Panc1 (cell line): ENCODE measurements at regions not wholly inside any gene's neighbourhood (a gene's known extent, or its start where the extent isn't known, plus 50 kb on each side); places are given as distances from the start of the nearest gene placed in this dataset.

Experiments used
- ATAC-seq: fragments of 200-7000 bp; cut with Tn5 transposase; 2 replicates; pipeline ENCODE4 v1.9.1; 2020; ENCODE audit warnings: mild to moderate bottlenecking, moderate library complexity
- BruUV-seq: library from RNA; stranded (reverse); fragments of 400-500 nt; replicated peaks from 2 replicates; lab custom pipeline; 2021; lab: Mats Ljungman, UMichigan
- CTCF ChIA-PET: fragments of 300-600 bp; sonication (Branson Sonifier 250); formaldehyde crosslinking; loops from one replicate; lab custom pipeline; 2022; ENCODE audit warnings: antibody characterized with exemption; lab: Charles Lee
- POLR2A ChIA-PET: fragments of 300-600 bp; sonication (Branson Sonifier 250); formaldehyde crosslinking; loops from one replicate; lab custom pipeline; 2022; ENCODE audit warnings: antibody characterized with exemption; lab: Charles Lee
- DNase-seq: peaks from one replicate; pipeline ENCODE4 v3.0.0-alpha.2; 2010; ENCODE audit warnings: low read depth, low spot score
- H3K27ac ChIP-seq: 2 replicates; pipeline ENCODE4 v1.5.1; 2011; ENCODE audit warnings: mild to moderate bottlenecking, low read length, inconsistent platforms
- H3K27me3 ChIP-seq: fragments of 200-500 bp; sonication (Bioruptor generic); 2 replicates; pipeline ENCODE4 v1.6.0; 2014; ENCODE audit warnings: low read length, inconsistent platforms; ENCODE audit not compliant: control insufficient read depth, insufficient read depth
- H3K36me3 ChIP-seq: fragments of 200-500 bp; sonication (Bioruptor generic); 2 replicates; pipeline ENCODE4 v1.5.1; 2014; ENCODE audit warnings: inconsistent platforms, mild to moderate bottlenecking, low read length, moderate library complexity; ENCODE audit not compliant: control insufficient read depth, insufficient read depth
- H3K4me1 ChIP-seq: 2 replicates; pipeline ENCODE4 v1.5.1; 2011; ENCODE audit warnings: inconsistent platforms, mild to moderate bottlenecking, low read length, moderate library complexity; ENCODE audit not compliant: control insufficient read depth, insufficient read depth
- H3K4me3 ChIP-seq, 2 experiments: 2 replicates each; pipeline ENCODE4 v1.5.1; 2011 to 2012; ENCODE audit warnings: low read depth in 2 of 2, low read length in 2 of 2, mild to moderate bottlenecking in 2 of 2, inconsistent platforms in 1 of 2, moderate library complexity in 1 of 2
- H3K9me3 ChIP-seq: fragments of 200-500 bp; sonication (Bioruptor generic); 2 replicates; pipeline ENCODE4 v1.5.1; 2014; ENCODE audit warnings: low read depth, mild to moderate bottlenecking, inconsistent platforms, low read length, moderate library complexity; ENCODE audit not compliant: control insufficient read depth, insufficient read depth
- CTCF ChIP-seq: fragments of 450-650 bp; IDR thresholded peaks from 2 replicates; pipeline ENCODE4 v1.5.1; 2017; ENCODE audit warnings: mild to moderate bottlenecking
- POLR2AphosphoS5 ChIP-seq: IDR thresholded peaks from 2 replicates; pipeline ENCODE4 v1.6.1; 2012; ENCODE audit warnings: mild to moderate bottlenecking, low read depth, low read length, moderate library complexity
- REST ChIP-seq, 2 experiments: IDR thresholded peaks; 2 replicates each; pipeline ENCODE4 v1.6.1; 2011 to 2012; ENCODE audit warnings: low read depth in 2 of 2, control low read depth in 1 of 2, low read length in 1 of 2, mild to moderate bottlenecking in 1 of 2, moderate library complexity in 1 of 2; ENCODE audit not compliant: insufficient read depth in 1 of 2
- SIN3A ChIP-seq: IDR thresholded peaks from 2 replicates; pipeline ENCODE4 v1.6.1; 2012; ENCODE audit warnings: low read depth, mild to moderate bottlenecking, low read length, moderate library complexity, borderline replicate concordance; ENCODE audit not compliant: insufficient read depth
- TCF7L2 ChIP-seq: IDR thresholded peaks from 2 replicates; pipeline ENCODE4 v1.6.1; 2011; ENCODE audit warnings: mild to moderate bottlenecking, low read depth, low read length, inconsistent platforms
- in situ Hi-C: cut with HindIII; loops from 2 replicates; pipeline ENCODE4 v1.10.0; 2016; ENCODE audit warnings: low sequenced_read_pairs, low pct_unique_long_range_greater_than_20kb
- intact Hi-C: fragments of 100-400 bp; cut with micrococcal nuclease; formaldehyde crosslinking; loops from one replicate; pipeline ENCODE4 v1.10.0; 2022; ENCODE audit not compliant: unreplicated experiment

- CTCF ChIA-PET, result no interaction called here
- in situ Hi-C loops, result no loop called here
These were observed 344.3 kb upstream of the TBL1XR1 start for GRCh38 chr3:177541541-177541940.

GRCh38 chr3:177545964-177546363 lies 348.7 kb upstream of the TBL1XR1 start:
- BruUV-seq, result no TSS peak

More at GRCh38 chr3:177541541-177541940, 344.3 kb upstream of the TBL1XR1 start:
- H3K36me3 ChIP-seq, result no peaks in the 10 kb centered on the region
- no peaks in the 10 kb centered on the region for H3K27me3 ChIP-seq
- TF ChIP-seq SIN3A (no peak), POLR2AphosphoS5 (no peak), TCF7L2 (no peak), REST (IDR thresholded peaks at IDR 0.05; ENCODE audit: insufficient read depth in 1 of 2, low read depth in 2 of 2, low read length in 1 of 2) (no peak), CTCF (no peak)
- H3K4me1 ChIP-seq, result no peaks in the 10 kb centered on the region
- no peak for DNase-seq
- POLR2A ChIA-PET, result no interaction called here
- no TSS peak for BruUV-seq
- no peak for ATAC-seq
- no peaks in the 10 kb centered on the region for H3K9me3 ChIP-seq
- intact Hi-C loops, result no loop called here
- H3K27ac ChIP-seq, result no peak overlapping the region
- H3K4me3 ChIP-seq, result no peak overlapping the region

More at GRCh38 chr3:177545964-177546363, 348.7 kb upstream of the TBL1XR1 start:
- no peaks in the 10 kb centered on the region for H3K36me3 ChIP-seq
- H3K9me3 ChIP-seq, result no peaks in the 10 kb centered on the region
- ChIA-PET CTCF (no interaction called here), POLR2A (no interaction called here)
- intact Hi-C loops, result no loop called here
- no peak overlapping the region; the same call in 1 of the 2 replicates for H3K27ac ChIP-seq
- in situ Hi-C loops, result no loop called here
- no peak for TF ChIP-seq CTCF
- no peak for TF ChIP-seq TCF7L2
- TF ChIP-seq POLR2AphosphoS5, result no peak
- TF ChIP-seq SIN3A, result no peak
- no peak for TF ChIP-seq REST (IDR thresholded peaks at IDR 0.05; ENCODE audit: insufficient read depth in 1 of 2, low read depth in 2 of 2, low read length in 1 of 2)
- H3K4me3 ChIP-seq, result no peak overlapping the region
- no peak for ATAC-seq
- H3K4me1 ChIP-seq, result no peaks in the 10 kb centered on the region
- no peaks in the 10 kb centered on the region for H3K27me3 ChIP-seq
- DNase-seq, result no peak
